ENCODE measurements at regions not wholly inside any gene's neighbourhood (a gene's known extent, or its start where the extent isn't known, plus 50 kb on each side); places are given as distances from the start of the nearest gene placed in this dataset.

DNA sequence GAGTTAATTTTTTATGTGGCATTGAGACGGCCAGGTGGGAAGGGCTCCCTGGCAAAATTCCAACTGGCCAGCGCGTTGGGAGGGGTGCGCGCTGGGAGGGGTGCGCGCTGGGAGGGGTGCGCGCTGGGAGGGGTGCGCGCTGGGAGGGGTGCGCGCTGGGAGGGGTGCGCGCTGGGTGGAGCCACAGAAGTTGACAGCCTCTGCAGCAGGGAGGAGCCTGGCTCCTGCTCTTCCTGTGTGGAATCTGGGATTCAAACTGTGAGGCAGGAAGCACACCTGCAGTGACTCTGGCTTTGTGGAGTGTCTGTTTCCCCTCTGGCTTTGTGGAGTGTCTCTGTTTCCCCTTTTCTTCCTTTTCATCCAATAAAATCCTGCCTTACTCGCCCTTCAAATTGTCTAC is 147.9 kb upstream of the CBLN2 start:
- no peaks in the 10 kb centered on the region for H3K9me3 Mint-ChIP-seq

DNA sequence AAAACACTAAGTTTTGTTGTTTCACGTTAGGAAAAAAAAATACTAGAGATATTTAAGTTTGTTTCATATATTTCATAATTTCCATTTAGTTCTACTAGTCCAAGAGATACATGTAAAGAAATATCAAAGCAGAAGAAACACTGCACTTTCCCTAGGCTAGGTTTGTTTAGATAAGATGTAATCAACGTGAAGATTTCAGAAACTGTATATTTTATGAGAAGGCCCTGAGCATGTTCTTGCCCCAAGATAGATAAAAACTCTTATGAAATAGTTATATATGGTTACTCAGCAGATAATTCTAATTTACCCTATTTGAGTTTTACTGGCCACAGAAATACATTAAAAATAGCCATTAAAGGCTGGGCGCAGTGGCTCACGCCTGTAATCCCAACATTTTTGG is 143.6 kb upstream of the CBLN2 start:
- H3K4me3 Mint-ChIP-seq, result no peak overlapping the region
- peaks cover 11% of the 10 kb centered on the region for H3K4me1 Mint-ChIP-seq
- H3K36me3 Mint-ChIP-seq (ENCODE audit: low read depth), result no peaks in the 10 kb centered on the region
- no peaks in the 10 kb centered on the region for H3K9me3 Mint-ChIP-seq
- TF ChIP-seq, protein P1, sequence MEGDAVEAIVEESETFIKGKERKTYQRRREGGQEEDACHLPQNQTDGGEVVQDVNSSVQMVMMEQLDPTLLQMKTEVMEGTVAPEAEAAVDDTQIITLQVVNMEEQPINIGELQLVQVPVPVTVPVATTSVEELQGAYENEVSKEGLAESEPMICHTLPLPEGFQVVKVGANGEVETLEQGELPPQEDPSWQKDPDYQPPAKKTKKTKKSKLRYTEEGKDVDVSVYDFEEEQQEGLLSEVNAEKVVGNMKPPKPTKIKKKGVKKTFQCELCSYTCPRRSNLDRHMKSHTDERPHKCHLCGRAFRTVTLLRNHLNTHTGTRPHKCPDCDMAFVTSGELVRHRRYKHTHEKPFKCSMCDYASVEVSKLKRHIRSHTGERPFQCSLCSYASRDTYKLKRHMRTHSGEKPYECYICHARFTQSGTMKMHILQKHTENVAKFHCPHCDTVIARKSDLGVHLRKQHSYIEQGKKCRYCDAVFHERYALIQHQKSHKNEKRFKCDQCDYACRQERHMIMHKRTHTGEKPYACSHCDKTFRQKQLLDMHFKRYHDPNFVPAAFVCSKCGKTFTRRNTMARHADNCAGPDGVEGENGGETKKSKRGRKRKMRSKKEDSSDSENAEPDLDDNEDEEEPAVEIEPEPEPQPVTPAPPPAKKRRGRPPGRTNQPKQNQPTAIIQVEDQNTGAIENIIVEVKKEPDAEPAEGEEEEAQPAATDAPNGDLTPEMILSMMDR (IDR thresholded peaks at IDR 0.05), result no peak
- no peak overlapping the region for H3K27ac Mint-ChIP-seq
- H3K27me3 Mint-ChIP-seq (ENCODE audit: low read depth, poor library complexity), result no peaks in the 10 kb centered on the region
- no peak for DNase-seq

More for the DNA sequence above, 147.9 kb upstream of the CBLN2 start:
- no peaks in the 10 kb centered on the region for H3K27me3 Mint-ChIP-seq (ENCODE audit: low read depth, poor library complexity)
- TF ChIP-seq, protein P1 (IDR thresholded peaks at IDR 0.05), result no peak
- H3K36me3 Mint-ChIP-seq (ENCODE audit: low read depth), result no peaks in the 10 kb centered on the region
- H3K27ac Mint-ChIP-seq, result no peak overlapping the region
- peaks cover 24% of the 10 kb centered on the region for H3K4me1 Mint-ChIP-seq
- peak; percentile 24 for DNase-seq
- peak overlapping the region; percentile 75 for H3K4me3 Mint-ChIP-seq

DNA sequence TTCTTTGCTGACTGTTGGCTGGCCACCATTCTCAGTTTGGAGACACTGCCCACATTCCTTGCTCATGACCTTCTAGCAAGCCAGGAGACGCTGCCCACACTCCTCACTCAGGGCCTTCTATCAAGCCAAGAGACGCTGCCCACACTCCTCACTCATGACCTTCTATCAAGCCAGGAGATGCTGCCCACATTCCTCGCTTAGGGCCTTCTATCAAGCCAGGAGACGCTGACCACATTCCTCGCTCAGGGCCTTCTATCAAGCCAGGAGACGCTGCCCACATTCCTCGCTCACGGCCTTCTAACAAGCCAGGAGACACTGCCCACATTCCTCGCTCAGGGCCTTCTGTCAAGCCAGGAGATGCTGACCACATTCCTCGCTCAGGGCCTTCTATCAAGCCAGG is 131.3 kb upstream of the CBLN2 start:
- Mint-ChIP-seq H3K27me3 (ENCODE audit: low read depth, poor library complexity) (peaks cover 3% of the 10 kb centered on the region), H3K36me3 (ENCODE audit: low read depth) (no peaks in the 10 kb centered on the region), H3K9me3 (no peaks in the 10 kb centered on the region), H3K27ac (no peak overlapping the region), H3K4me1 (peaks cover 14% of the 10 kb centered on the region), H3K4me3 (no peak overlapping the region)
- TF ChIP-seq, protein P1 (IDR thresholded peaks at IDR 0.05), result no peak
- DNase-seq, result peak; percentile 4

DNA sequence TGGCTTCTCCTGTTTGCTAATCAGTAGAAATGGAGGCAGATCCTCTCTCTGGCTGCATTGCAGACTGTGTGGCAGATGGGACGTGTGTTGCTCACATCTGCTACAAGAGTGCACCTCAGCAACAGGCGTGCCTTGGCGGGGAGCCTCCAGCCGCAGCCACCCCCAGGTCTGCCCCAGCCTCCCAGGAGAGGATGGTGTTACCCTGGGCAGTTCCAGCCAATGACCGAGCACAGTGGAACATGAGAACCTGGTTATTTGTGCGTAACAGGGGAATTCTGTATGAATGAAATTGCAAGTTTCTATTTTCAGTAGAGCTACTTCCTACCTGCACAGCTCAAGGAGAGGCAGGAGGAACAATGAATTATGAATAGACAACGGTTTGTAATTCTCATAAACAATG is 130.6 kb upstream of the CBLN2 start:
- no peak overlapping the region for H3K4me3 Mint-ChIP-seq
- no peak overlapping the region for H3K27ac Mint-ChIP-seq
- TF ChIP-seq, protein P1 (IDR thresholded peaks at IDR 0.05), result no peak
- H3K9me3 Mint-ChIP-seq, result no peaks in the 10 kb centered on the region
- H3K4me1 Mint-ChIP-seq, result peaks cover 14% of the 10 kb centered on the region
- no peak for DNase-seq
- peaks cover 3% of the 10 kb centered on the region for H3K27me3 Mint-ChIP-seq (ENCODE audit: low read depth, poor library complexity)
- no peaks in the 10 kb centered on the region for H3K36me3 Mint-ChIP-seq (ENCODE audit: low read depth)

DNA sequence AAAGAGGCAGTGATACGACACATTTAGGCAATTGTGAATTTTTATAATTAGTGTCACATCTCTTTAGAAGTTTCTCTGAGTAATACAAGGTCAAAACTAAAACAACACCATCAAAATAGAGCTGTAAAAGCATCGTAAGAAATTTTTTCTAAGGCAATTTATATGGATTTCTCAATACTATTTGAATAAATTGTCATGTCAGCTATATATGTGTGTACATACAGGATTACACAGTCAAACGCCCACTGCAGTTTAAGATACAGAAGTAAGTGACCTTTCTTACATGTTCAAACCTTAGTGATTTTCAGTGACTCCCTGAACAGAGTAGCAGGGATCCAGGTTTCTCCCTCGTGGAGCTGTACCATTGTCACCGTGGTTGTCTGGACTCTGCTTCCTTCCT is 129.1 kb upstream of the CBLN2 start:
- Mint-ChIP-seq H3K27me3 (ENCODE audit: low read depth, poor library complexity) (no peaks in the 10 kb centered on the region), H3K9me3 (no peaks in the 10 kb centered on the region), H3K36me3 (ENCODE audit: low read depth) (no peaks in the 10 kb centered on the region), H3K4me3 (no peak overlapping the region), H3K27ac (no peak overlapping the region), H3K4me1 (peaks cover 14% of the 10 kb centered on the region)
- TF ChIP-seq, protein P1 (IDR thresholded peaks at IDR 0.05), result no peak
- DNase-seq, result no peak

DNA sequence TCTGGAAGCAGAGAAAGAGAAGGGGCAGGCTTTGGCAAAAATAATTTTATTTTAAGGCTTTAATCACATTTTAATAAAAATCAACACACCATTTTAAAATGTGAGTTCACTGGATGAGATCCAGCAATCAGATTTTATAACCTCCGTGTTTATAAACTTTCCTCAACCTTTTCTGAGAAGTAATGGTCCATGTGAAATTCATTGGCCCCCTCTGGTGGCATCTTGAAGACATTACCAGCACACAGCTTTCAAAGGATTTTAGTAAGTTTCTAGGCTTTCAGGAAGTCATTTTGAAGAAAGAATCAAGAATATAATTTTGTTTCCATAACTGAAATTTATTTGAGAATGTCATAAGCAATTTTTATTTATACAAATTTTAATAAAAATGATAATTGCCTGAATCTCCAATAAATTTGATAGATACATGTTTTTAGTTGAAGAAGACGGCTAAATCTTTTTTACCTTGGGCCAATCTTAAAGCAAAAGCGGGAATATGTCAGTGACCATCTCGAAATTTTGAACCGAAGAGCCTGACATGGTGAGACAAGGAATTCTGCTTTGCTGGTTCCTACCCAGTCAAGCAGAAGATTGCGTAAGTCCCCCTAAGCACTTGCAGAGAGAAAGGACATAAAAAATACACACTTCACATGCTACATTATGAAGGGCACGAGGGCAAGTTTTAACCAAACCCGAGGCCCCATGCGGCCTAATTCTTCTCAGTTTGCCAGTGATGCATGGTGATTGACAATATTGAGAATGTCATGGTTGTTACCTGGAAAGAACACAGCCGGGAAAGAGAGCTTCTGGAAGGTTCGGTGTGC is 128.4 kb upstream of the CBLN2 start:
- Mint-ChIP-seq H3K4me3 (no peak overlapping the region), H3K4me1 (peaks cover 14% of the 10 kb centered on the region), H3K27me3 (ENCODE audit: low read depth, poor library complexity) (no peaks in the 10 kb centered on the region), H3K9me3 (no peaks in the 10 kb centered on the region), H3K27ac (no peak overlapping the region), H3K36me3 (ENCODE audit: low read depth) (no peaks in the 10 kb centered on the region)
- TF ChIP-seq, protein P1 (IDR thresholded peaks at IDR 0.05), result peak; percentile 80
- DNase-seq, result peak; percentile 20

Data from nephron progenitor cell (in vitro differentiated cells).